ENCODE measurements at regions not wholly inside any gene's neighbourhood (a gene's known extent, or its start where the extent isn't known, plus 50 kb on each side); places are given as distances from the start of the nearest gene placed in this dataset.

GRCh38 chr3:148582126-148582525 lies 115.6 kb upstream of the AGTR1 start:
- TF ChIP-seq POLR2A (IDR thresholded peaks at IDR 0.05) (no peak), CTCF (IDR thresholded peaks at IDR 0.05 in 4 of 5, conservative IDR thresholded peaks at IDR 0.05 in 1 of 5) (no peak)
